Nephron progenitor cell (in vitro differentiated cells): ENCODE measurements at regions not wholly inside any gene's neighbourhood (a gene's known extent, or its start where the extent isn't known, plus 50 kb on each side); places are given as distances from the start of the nearest gene placed in this dataset.

Experiments used
- DNase-seq: peaks from one replicate; pipeline ENCODE4 v3.0.0; 2021
- H3K27ac Mint-ChIP-seq: 2 replicates; pipeline ENCODE4 v1.8.0; 2021; ENCODE audit warnings: mild to moderate bottlenecking, moderate library complexity, mixed read lengths
- H3K27me3 Mint-ChIP-seq: 2 replicates; pipeline ENCODE4 v1.8.0; 2021; ENCODE audit warnings: mild to moderate bottlenecking, low read depth, mixed read lengths; ENCODE audit not compliant: poor library complexity
- H3K36me3 Mint-ChIP-seq: 2 replicates; pipeline ENCODE4 v1.8.0; 2021; ENCODE audit warnings: low read depth, mixed read lengths
- H3K4me1 Mint-ChIP-seq: 2 replicates; pipeline ENCODE4 v1.8.0; 2021; ENCODE audit warnings: mixed read lengths
- H3K4me3 Mint-ChIP-seq: 2 replicates; pipeline ENCODE4 v1.8.0; 2021; ENCODE audit warnings: mild to moderate bottlenecking, moderate library complexity, mixed read lengths
- H3K9me3 Mint-ChIP-seq: 2 replicates; pipeline ENCODE4 v1.8.0; 2021; ENCODE audit warnings: mild to moderate bottlenecking, moderate library complexity, mixed read lengths
- CTCF ChIP-seq: fragments of 200-600 bp; sonication (generic); IDR thresholded peaks from 2 replicates; pipeline ENCODE4 v1.5.0; 2021; ENCODE audit warnings: antibody characterized with exemption

DNA sequence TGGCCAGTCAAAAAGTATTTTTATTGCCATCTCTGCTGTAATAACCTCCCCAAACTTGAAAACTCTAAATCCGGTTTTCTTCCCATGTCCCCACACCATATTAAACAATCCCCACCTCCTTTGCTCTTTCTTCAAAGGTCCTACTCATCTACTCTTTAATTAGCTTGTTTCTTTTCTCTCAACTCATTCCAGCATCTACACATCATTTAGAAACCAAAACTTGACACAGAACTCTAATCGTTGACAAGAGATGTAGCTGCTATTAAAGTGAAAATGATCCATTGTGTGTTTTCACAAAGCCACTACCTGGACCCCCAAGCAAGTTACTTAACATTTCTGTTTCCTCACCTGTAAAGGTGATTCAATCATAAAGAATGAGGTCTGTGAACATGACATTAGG, 436.3 kb upstream of the NPVF start:
- no peak for DNase-seq
- Mint-ChIP-seq H3K27me3 (no peaks in the 10 kb centered on the region), H3K4me3 (no peak overlapping the region), H3K4me1 (peaks cover 91% of the 10 kb centered on the region), H3K9me3 (peaks cover 9% of the 10 kb centered on the region), H3K36me3 (peaks cover 9% of the 10 kb centered on the region), H3K27ac (no peak overlapping the region)
- TF ChIP-seq CTCF: no peak

DNA sequence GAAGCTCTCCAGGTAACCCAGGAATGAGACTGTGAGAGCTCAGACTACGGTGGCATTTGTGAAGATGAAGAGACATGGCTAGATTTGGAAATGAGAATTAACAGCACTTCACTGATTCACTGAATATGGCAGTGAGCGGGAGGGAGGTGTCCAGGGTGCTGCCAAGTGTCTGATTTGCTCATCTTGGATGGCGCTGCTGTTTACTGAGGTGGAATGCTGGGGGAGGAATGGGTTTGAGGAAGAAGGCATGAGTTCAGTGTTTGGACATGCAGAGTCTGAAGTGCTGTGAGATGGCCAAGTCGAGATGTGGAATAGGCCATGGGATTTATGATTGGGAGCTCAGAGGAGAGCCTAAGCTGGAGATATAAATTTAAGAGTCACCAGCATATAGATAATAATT, 437.1 kb upstream of the NPVF start:
- Mint-ChIP-seq H3K4me3 (peak overlapping the region; percentile 8), H3K27ac (peak overlapping the region; percentile 6), H3K9me3 (peaks cover 9% of the 10 kb centered on the region), H3K27me3 (peaks cover under 1% of the 10 kb centered on the region), H3K36me3 (peaks cover 9% of the 10 kb centered on the region), H3K4me1 (peaks cover 91% of the 10 kb centered on the region)
- no peak for DNase-seq
- TF ChIP-seq CTCF: no peak

- Mint-ChIP-seq H3K27ac (peak overlapping the region; percentile 6), H3K27me3 (peaks cover 3% of the 10 kb centered on the region), H3K36me3 (peaks cover 9% of the 10 kb centered on the region), H3K4me3 (no peak overlapping the region), H3K9me3 (peaks cover 9% of the 10 kb centered on the region), H3K4me1 (peaks cover 91% of the 10 kb centered on the region)
- DNase-seq: no peak
- TF ChIP-seq CTCF: no peak
These were observed 437.8 kb upstream of the NPVF start for GRCh38 chr7:25665903-25666670.

DNA sequence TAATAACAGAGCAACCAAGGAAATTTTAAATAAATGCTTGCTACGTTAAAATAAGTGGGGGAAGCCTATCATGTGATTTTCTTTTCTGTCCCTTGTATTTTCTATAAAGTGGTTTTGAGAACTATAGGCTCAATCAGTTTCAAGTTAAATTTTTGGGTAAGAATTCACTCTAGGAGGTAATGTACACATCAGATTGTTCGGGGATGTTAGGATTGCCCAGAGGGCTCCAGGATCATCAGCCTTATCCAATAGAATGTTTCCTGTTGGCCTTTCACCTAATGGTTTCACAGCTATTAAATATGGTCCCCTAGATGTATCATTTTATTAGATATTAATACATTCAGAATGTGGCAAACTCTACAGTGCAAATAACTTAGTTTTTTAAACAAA, 438.4 kb upstream of the NPVF start:
- Mint-ChIP-seq H3K4me1 (peaks cover 91% of the 10 kb centered on the region), H3K27ac (no peak overlapping the region), H3K9me3 (peaks cover 8% of the 10 kb centered on the region), H3K36me3 (peaks cover 8% of the 10 kb centered on the region), H3K27me3 (peaks cover 3% of the 10 kb centered on the region), H3K4me3 (no peak overlapping the region)
- DNase-seq: no peak
- no peak for TF ChIP-seq CTCF

DNA sequence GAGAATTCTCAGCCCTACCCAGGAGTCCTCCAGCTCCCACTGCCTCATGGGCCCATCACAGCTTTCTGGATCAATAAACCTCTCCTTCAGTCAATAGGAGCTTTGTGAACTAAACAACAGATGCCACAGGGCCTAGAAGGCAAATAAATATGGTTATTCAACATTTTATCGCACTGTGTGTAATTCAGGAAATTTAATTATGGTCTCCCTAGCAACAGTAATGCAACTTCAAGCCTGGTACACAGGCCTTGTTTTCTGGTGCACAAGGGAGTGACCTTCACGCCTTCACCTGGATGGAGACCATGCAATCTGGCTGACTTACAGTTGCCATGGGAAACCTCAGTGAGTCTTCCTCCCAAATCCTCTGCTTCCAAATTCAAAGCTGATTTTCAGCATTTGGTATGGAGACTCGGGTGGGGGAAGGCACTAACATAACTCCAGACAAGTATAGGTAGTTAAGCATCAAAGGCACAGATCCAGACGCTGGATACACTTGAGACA, 441.0 kb upstream of the NPVF start:
- H3K4me3 Mint-ChIP-seq: no peak overlapping the region
- H3K27me3 Mint-ChIP-seq: peaks cover 3% of the 10 kb centered on the region
- no peak overlapping the region for H3K27ac Mint-ChIP-seq

More for the DNA sequence above, 441.0 kb upstream of the NPVF start:
- H3K9me3 Mint-ChIP-seq: no peaks in the 10 kb centered on the region
- no peaks in the 10 kb centered on the region for H3K36me3 Mint-ChIP-seq
- H3K4me1 Mint-ChIP-seq: peaks cover 89% of the 10 kb centered on the region
- no peak for DNase-seq
- TF ChIP-seq CTCF: no peak
